ENCODE measurements at regions not wholly inside any gene's neighbourhood (a gene's known extent, or its start where the extent isn't known, plus 50 kb on each side); places are given as distances from the start of the nearest gene placed in this dataset.

- TF ChIP-seq POLR2AphosphoS5 (IDR thresholded peaks at IDR 0.05; ENCODE audit: low read depth) (no peak), CTCF (conservative IDR thresholded peaks at IDR 0.05; ENCODE audit: low read depth in 2 of 2) (no peak)
Measured at GRCh38 chr22:47423266-47423665, 660.8 kb downstream of the TBC1D22A start.

All from GM23338 (cell line).